Gastroesophageal sphincter (tissue), 4 donors: ENCODE measurements at regions not wholly inside any gene's neighbourhood (a gene's known extent, or its start where the extent isn't known, plus 50 kb on each side); places are given as distances from the start of the nearest gene placed in this dataset.

ENCODE experiments used
- ATAC-seq: fragments of 150-250 bp; one replicate; pipeline ENCODE4 v1.9.1; 2016; ENCODE audit warnings: mild to moderate bottlenecking, moderate library complexity
- H3K27ac ChIP-seq, 4 donors: fragments of 200-600 bp; sonication (generic) in 3 of 4; 1 replicate in 3 of 4; 2 replicates in 1 of 4; pipeline ENCODE4 v1.5.1; 2016 to 2019
- H3K27me3 ChIP-seq: fragments of 200-600 bp; sonication (generic); one replicate; pipeline ENCODE4 v1.5.1; 2019
- H3K36me3 ChIP-seq, 2 donors: fragments of 200-600 bp; sonication (generic); one replicate each; pipeline ENCODE4 v1.5.1; 2019; ENCODE audit warnings: control low read depth in 1 of 2
- H3K4me1 ChIP-seq, 3 donors: fragments of 200-600 bp; sonication (generic); 1 replicate in 2 of 3; 2 replicates in 1 of 3; pipeline ENCODE4 v1.5.1; 2016 to 2019; ENCODE audit warnings: control low read depth in 2 of 3
- H3K4me3 ChIP-seq, 2 donors: fragments of 200-600 bp; sonication (generic); one replicate each; pipeline ENCODE4 v1.5.1; 2019; ENCODE audit warnings: mild to moderate bottlenecking in 1 of 2, moderate library complexity in 1 of 2
- H3K9me3 ChIP-seq, 3 donors: fragments of 200-600 bp; sonication (generic); one replicate each; pipeline ENCODE4 v1.5.1; 2017 to 2019; ENCODE audit warnings: control low read depth in 2 of 3
- CTCF ChIP-seq, 4 experiments: fragments of 200-600 bp in 2 of 4; fragments of 450-650 bp in 2 of 4; sonication (generic) in 1 of 4; IDR thresholded peaks; one replicate each; pipeline ENCODE4 v1.5.1; 2017 to 2019; ENCODE audit warnings: antibody characterized with exemption in 4 of 4, mild to moderate bottlenecking in 2 of 4, moderate library complexity in 2 of 4
- EP300 ChIP-seq: sonication (generic); formaldehyde crosslinking; IDR thresholded peaks from one replicate; pipeline ENCODE4 v1.6.1; 2017; ENCODE audit warnings: antibody characterized with exemption, mild to moderate bottlenecking
- POLR2A ChIP-seq, 2 donors: fragments of 450-650 bp; IDR thresholded peaks; one replicate each; pipeline ENCODE4 v1.6.1; 2017; ENCODE audit warnings: antibody characterized with exemption in 2 of 2, mild to moderate bottlenecking in 2 of 2, moderate library complexity in 1 of 2
- POLR2AphosphoS5 ChIP-seq: sonication (generic); formaldehyde crosslinking; IDR thresholded peaks from one replicate; pipeline ENCODE4 v1.6.1; 2017; ENCODE audit warnings: antibody characterized with exemption
- WGBS, 2 donors: methylation state at CpG; one replicate each; pipeline ENCODE4 v1.1.5; 2018; ENCODE audit warnings: low coverage in 1 of 2; 5-methylcytosine and 5-hydroxymethylcytosine counted together

GRCh38 chr11:110026858-110027626 lies 66.2 kb upstream of the ZC3H12C start:
- peak; percentile 46 for ATAC-seq

GRCh38 chr11:110027627-110028371 lies 65.4 kb upstream of the ZC3H12C start:
- 83 to 94% methylated on average over 4 of the region's 4 CpGs for WGBS, 2 donors
- no peak overlapping the region for H3K4me3 ChIP-seq
- no peaks in the 10 kb centered on the region for H3K36me3 ChIP-seq
- no peak overlapping the region for H3K27ac ChIP-seq
- no peaks in the 10 kb centered on the region for H3K27me3 ChIP-seq
- no peak for ATAC-seq
- no peaks in the 10 kb centered on the region for H3K9me3 ChIP-seq
- TF ChIP-seq CTCF (IDR thresholded peaks at IDR 0.05), result no peak
- TF ChIP-seq POLR2A (IDR thresholded peaks at IDR 0.05), result no peak
- TF ChIP-seq POLR2AphosphoS5, result no peak
- no peaks in the 10 kb centered on the region for H3K4me1 ChIP-seq

More at GRCh38 chr11:110026858-110027626, 66.2 kb upstream of the ZC3H12C start:
- no peaks in the 10 kb centered on the region for H3K27me3 ChIP-seq
- TF ChIP-seq CTCF (IDR thresholded peaks at IDR 0.05), result no peak
- no peak for TF ChIP-seq POLR2AphosphoS5
- no peak for TF ChIP-seq EP300
- TF ChIP-seq POLR2A (IDR thresholded peaks at IDR 0.05), result no peak
- 51% methylated on average over 2 of the region's 2 CpGs; no CpG with 5 or more reads in 1 of the 2 donors for WGBS, 2 donors
- H3K9me3 ChIP-seq, result no peaks in the 10 kb centered on the region
- H3K4me3 ChIP-seq, result no peak overlapping the region
- no peaks in the 10 kb centered on the region for H3K4me1 ChIP-seq
- H3K27ac ChIP-seq, result no peak overlapping the region
- H3K36me3 ChIP-seq, result no peaks in the 10 kb centered on the region

- Histone ChIP-seq H3K9me3 (no peaks in the 10 kb centered on the region), H3K27ac (no peak overlapping the region), H3K36me3 (no peaks in the 10 kb centered on the region), H3K4me3 (no peak overlapping the region), H3K27me3 (no peaks in the 10 kb centered on the region), H3K4me1 (no peaks in the 10 kb centered on the region)
- no peak for ATAC-seq
- TF ChIP-seq EP300 (no peak), POLR2AphosphoS5 (no peak), POLR2A (IDR thresholded peaks at IDR 0.05) (no peak), CTCF (IDR thresholded peaks at IDR 0.05) (no peak)
- 56 to 65% methylated on average over 1 to 2 of the region's 2 CpGs for WGBS, 2 donors
Measured at GRCh38 chr11:110028921-110029320, 64.3 kb upstream of the ZC3H12C start.

GRCh38 chr11:110029714-110030113 lies 63.5 kb upstream of the ZC3H12C start:
- no peaks in the 10 kb centered on the region for H3K27me3 ChIP-seq
- H3K4me1 ChIP-seq, result no peaks in the 10 kb centered on the region
- H3K9me3 ChIP-seq, result no peaks in the 10 kb centered on the region
- ATAC-seq, result no peak
- H3K36me3 ChIP-seq, result no peaks in the 10 kb centered on the region
- WGBS, 2 donors, result 63 to 78% methylated on average over 6 of the region's 6 CpGs
- H3K4me3 ChIP-seq, result no peak overlapping the region
- H3K27ac ChIP-seq, result no peak overlapping the region
- no peak for TF ChIP-seq POLR2A (IDR thresholded peaks at IDR 0.05)
- no peak for TF ChIP-seq POLR2AphosphoS5

DNA sequence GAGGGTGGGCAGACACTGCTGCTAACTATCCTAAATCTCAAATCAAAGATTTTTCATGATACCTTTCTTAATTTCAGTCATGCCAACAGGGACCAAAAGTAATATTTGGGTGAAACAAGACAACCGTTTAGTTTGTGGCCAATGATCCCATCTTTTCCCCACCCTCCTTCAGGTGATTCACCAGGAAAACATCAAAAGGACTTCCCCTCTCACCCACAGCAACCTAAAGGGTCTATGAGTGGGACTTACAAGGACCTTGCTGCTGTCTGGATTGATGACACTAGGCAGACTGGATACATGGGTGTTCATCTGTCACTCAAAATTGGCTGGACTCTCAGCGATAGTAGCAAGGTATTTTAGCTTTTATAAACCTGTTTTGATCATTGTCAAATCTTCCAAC lies 62.0 kb upstream of the ZC3H12C start:
- Histone ChIP-seq H3K4me3 (no peak overlapping the region), H3K27ac (no peak overlapping the region), H3K36me3 (no peaks in the 10 kb centered on the region), H3K4me1 (no peaks in the 10 kb centered on the region), H3K9me3 (no peaks in the 10 kb centered on the region), H3K27me3 (no peaks in the 10 kb centered on the region)
- ATAC-seq, result no peak
- TF ChIP-seq POLR2A (IDR thresholded peaks at IDR 0.05), result no peak
- TF ChIP-seq EP300, result no peak
- TF ChIP-seq CTCF (IDR thresholded peaks at IDR 0.05), result no peak
- no peak for TF ChIP-seq POLR2AphosphoS5
- WGBS, 2 donors, result 63 to 67% methylated on average over 2 of the region's 2 CpGs
